H1 (cell line): ENCODE measurements at regions not wholly inside any gene's neighbourhood (a gene's known extent, or its start where the extent isn't known, plus 50 kb on each side); places are given as distances from the start of the nearest gene placed in this dataset.

Experiments used
- CTCF ChIA-PET: fragments of 300-600 bp; sonication (Branson Sonifier 250); formaldehyde crosslinking; loops from one replicate; lab custom pipeline; 2021; ENCODE audit not compliant: partially characterized antibody; lab: Charles Lee
- POLR2A ChIA-PET: fragments of 300-600 bp; sonication (Branson Sonifier 250); formaldehyde crosslinking; loops from one replicate; lab custom pipeline; 2021; ENCODE audit warnings: inconsistent platforms; ENCODE audit not compliant: partially characterized antibody; lab: Charles Lee
- DNase-seq, 2 experiments: peaks; one replicate each; pipeline versions ENCODE4 v3.0.0 to v3.0.0-alpha.2; 2010 to 2022; ENCODE audit warnings: low spot score in 2 of 2, low read depth in 1 of 2, mixed read lengths in 1 of 2
- FAIRE-seq: peaks from 2 replicates; lab custom pipeline; 2011; peaks lifted over from hg19 to GRCh38; lab: Jason Lieb, UNC
- H2AFZ ChIP-seq: 2 replicates; pipeline ENCODE4 v1.8.1; 2012; ENCODE audit warnings: low read length, inconsistent platforms
- H2AK5ac ChIP-seq: 2 replicates; pipeline ENCODE4 v1.6.1; 2013; ENCODE audit warnings: low read depth, low read length
- H2BK120ac ChIP-seq: replicated peaks from 2 replicates; pipeline ENCODE3; 2013; ENCODE audit warnings: low read depth, low read length, inconsistent platforms
- H2BK12ac ChIP-seq: 2 replicates; pipeline ENCODE4 v1.6.1; 2013; ENCODE audit warnings: low read depth, low read length
- H2BK15ac ChIP-seq: 2 replicates; pipeline ENCODE4 v1.6.1; 2013; ENCODE audit warnings: low read length
- H2BK20ac ChIP-seq: 2 replicates; pipeline ENCODE4 v1.6.1; 2013; ENCODE audit warnings: low read length
- H2BK5ac ChIP-seq: 2 replicates; pipeline ENCODE4 v1.6.1; 2013; ENCODE audit warnings: low read depth, low read length
- H3K14ac ChIP-seq: 2 replicates; pipeline ENCODE4 v1.6.1; 2013; ENCODE audit warnings: inconsistent platforms; ENCODE audit not compliant: insufficient read length
- H3K18ac ChIP-seq: 2 replicates; pipeline ENCODE4 v1.6.1; 2013; ENCODE audit warnings: low read length; ENCODE audit errors: extremely low read depth
- H3K23ac ChIP-seq: 2 replicates; pipeline ENCODE4 v1.6.1; 2013; ENCODE audit warnings: inconsistent platforms; ENCODE audit not compliant: insufficient read length
- H3K23me2 ChIP-seq: 2 replicates; pipeline ENCODE4 v1.6.1; 2013; ENCODE audit warnings: low read depth, low read length
- H3K27ac ChIP-seq: 2 replicates; pipeline ENCODE4 v1.6.1; 2011; ENCODE audit warnings: low read depth, low read length, inconsistent platforms
- H3K27me3 ChIP-seq, 4 experiments: replicated peaks in 1 of 4; 1 replicate in 1 of 4; 2 replicates in 3 of 4; pipeline versions ENCODE4 v1.6.1 to v1.8.1; 2011 to 2013; ENCODE audit warnings: low read length in 3 of 4, mild to moderate bottlenecking in 3 of 4, inconsistent platforms in 2 of 4, mixed read lengths in 2 of 4, moderate library complexity in 1 of 4; ENCODE audit not compliant: control insufficient read depth in 3 of 4, insufficient read depth in 3 of 4; ENCODE audit errors: extremely low read depth in 1 of 4
- H3K36me3 ChIP-seq, 4 experiments: 2 replicates each; pipeline versions ENCODE4 v1.6.1 to v1.8.1; 2011 to 2013; ENCODE audit warnings: mild to moderate bottlenecking in 4 of 4, low read length in 3 of 4, moderate library complexity in 2 of 4, control low read depth in 1 of 4, inconsistent platforms in 1 of 4; ENCODE audit not compliant: insufficient read depth in 4 of 4, control insufficient read depth in 2 of 4
- H3K4ac ChIP-seq: replicated peaks from 2 replicates; pipeline ENCODE3; 2013; ENCODE audit warnings: low read length, low read depth, mixed read lengths, inconsistent platforms; ENCODE audit not compliant: insufficient read length
- H3K4me1 ChIP-seq, 4 experiments: replicated peaks in 1 of 4; 1 replicate in 1 of 4; 2 replicates in 3 of 4; pipeline versions ENCODE4 v1.6.1 to v1.8.1; 2011 to 2013; ENCODE audit warnings: low read length in 3 of 4, inconsistent platforms in 2 of 4, mixed read lengths in 1 of 4; ENCODE audit not compliant: insufficient read depth in 4 of 4, control insufficient read depth in 3 of 4
- H3K4me2 ChIP-seq, 2 experiments: 2 replicates each; pipeline versions ENCODE4 v1.6.1 to v1.8.1; 2011 to 2013; ENCODE audit warnings: low read depth in 2 of 2, low read length in 2 of 2, control low read depth in 1 of 2, inconsistent platforms in 1 of 2, mild to moderate bottlenecking in 1 of 2; ENCODE audit not compliant: insufficient read depth in 1 of 2
- H3K4me3 ChIP-seq, 4 experiments: fragments of 200-600, 300-600 bp in 1 of 4; sonication (generic), shearing (Covaris generic), sonication (Bioruptor Twin) in 1 of 4; 2 replicates each; pipeline versions ENCODE4 v1.5.1 to v1.8.1; 2011 to 2016; ENCODE audit warnings: low read length in 4 of 4, low read depth in 3 of 4, control low read depth in 2 of 4, inconsistent platforms in 2 of 4, mild to moderate bottlenecking in 2 of 4, mixed read lengths in 1 of 4, moderate library complexity in 1 of 4; ENCODE audit not compliant: insufficient read depth in 2 of 4; ENCODE audit errors: extremely low read depth in 1 of 4
- H3K56ac ChIP-seq: replicated peaks from 2 replicates; pipeline ENCODE3; 2013; ENCODE audit warnings: low read depth, mild to moderate bottlenecking, mixed read lengths, low read length, inconsistent platforms; ENCODE audit not compliant: insufficient read length
- H3K79me1 ChIP-seq: 2 replicates; pipeline ENCODE4 v1.6.1; 2013; ENCODE audit warnings: low read depth, low read length, control low read depth
- H3K79me2 ChIP-seq, 2 experiments: 2 replicates each; pipeline versions ENCODE4 v1.6.1 to v1.8.1; 2012 to 2013; ENCODE audit warnings: low read length in 2 of 2, mild to moderate bottlenecking in 2 of 2, inconsistent platforms in 1 of 2; ENCODE audit not compliant: insufficient read depth in 2 of 2, control insufficient read depth in 1 of 2
- H3K9ac ChIP-seq, 4 experiments: replicated peaks in 1 of 4; 1 replicate in 1 of 4; 2 replicates in 3 of 4; pipeline versions ENCODE4 v1.6.1 to v1.8.1; 2011 to 2013; ENCODE audit warnings: low read depth in 3 of 4, low read length in 3 of 4, control low read depth in 2 of 4, mild to moderate bottlenecking in 2 of 4, moderate library complexity in 2 of 4, inconsistent platforms in 1 of 4; ENCODE audit errors: extremely low read depth in 1 of 4
- H3K9me3 ChIP-seq, 2 experiments: 2 replicates each; pipeline versions ENCODE4 v1.6.1 to v1.8.1; 2012 to 2013; ENCODE audit warnings: mild to moderate bottlenecking in 2 of 2, moderate library complexity in 2 of 2, control low read depth in 1 of 2, inconsistent platforms in 1 of 2, low read depth in 1 of 2, low read length in 1 of 2, mixed read lengths in 1 of 2; ENCODE audit not compliant: insufficient read depth in 2 of 2
- H4K20me1 ChIP-seq, 2 experiments: replicated peaks in 1 of 2; 2 replicates each; pipeline versions ENCODE3 to v1.8.1; 2011 to 2013; ENCODE audit warnings: inconsistent platforms in 2 of 2, low read length in 2 of 2, mild to moderate bottlenecking in 1 of 2; ENCODE audit not compliant: insufficient read depth in 2 of 2, control insufficient read depth in 1 of 2
- H4K5ac ChIP-seq: 2 replicates; pipeline ENCODE4 v1.6.1; 2013; ENCODE audit warnings: low read length, low read depth, mixed read lengths, inconsistent platforms; ENCODE audit not compliant: insufficient read length
- H4K8ac ChIP-seq: 2 replicates; pipeline ENCODE4 v1.8.0; 2013; ENCODE audit warnings: mild to moderate bottlenecking, moderate library complexity, low read length, inconsistent platforms; ENCODE audit not compliant: insufficient read depth; ENCODE audit errors: extremely low read depth
- H4K91ac ChIP-seq: replicated peaks from 2 replicates; pipeline ENCODE3; 2013; ENCODE audit warnings: low read length, mixed read lengths, inconsistent platforms; ENCODE audit not compliant: insufficient read length
- HDAC6 ChIP-seq: IDR thresholded peaks from one replicate; pipeline ENCODE4 v1.7.1; 2012; ENCODE audit warnings: low read depth, mild to moderate bottlenecking, inconsistent platforms, low read length, moderate library complexity
- NANOG ChIP-seq: IDR thresholded peaks from 2 replicates; pipeline ENCODE4 v1.6.1; 2011; ENCODE audit warnings: low read length, low read depth, mild to moderate bottlenecking, inconsistent platforms; ENCODE audit not compliant: insufficient read depth, poor library complexity, severe bottlenecking
- POU5F1 ChIP-seq: IDR thresholded peaks from 2 replicates; pipeline ENCODE4 v1.6.1; 2011; ENCODE audit warnings: low read depth, mild to moderate bottlenecking, low read length, moderate library complexity

- no peak overlapping the region for H2BK15ac ChIP-seq
- H2BK120ac ChIP-seq = no peak overlapping the region
- no peak overlapping the region for H2BK5ac ChIP-seq
- H2AFZ ChIP-seq = no peak overlapping the region
- H3K4me1 ChIP-seq = no peaks in the 10 kb centered on the region; a peak in 2 of 7 replicates
- no peak overlapping the region for H3K4me2 ChIP-seq
- H3K9me3 ChIP-seq = peaks cover 4 to 13% of the 10 kb centered on the region in 2 experiments; a peak in 2 of 4 replicates
- no peak overlapping the region for H3K23ac ChIP-seq
- no peaks in the 10 kb centered on the region for H3K79me2 ChIP-seq
- H4K20me1 ChIP-seq = no peaks in the 10 kb centered on the region
- no peak overlapping the region for H2AK5ac ChIP-seq
- no peak overlapping the region for H3K18ac ChIP-seq
- no peak overlapping the region for H3K4me3 ChIP-seq
- H3K27ac ChIP-seq = no peak overlapping the region
- H2BK20ac ChIP-seq = no peak overlapping the region
- POLR2A ChIA-PET = no interaction called here
- no peak for DNase-seq
- H3K27me3 ChIP-seq = no peaks in the 10 kb centered on the region
- no peak overlapping the region for H3K9ac ChIP-seq
- no peak overlapping the region for H4K5ac ChIP-seq
- no peak overlapping the region for H3K4ac ChIP-seq
- H2BK12ac ChIP-seq = no peak overlapping the region
- CTCF ChIA-PET = interaction anchor here (0.6 to 1.6 kb wide), 6 partner anchors 11 to 252 kb away, joined by 3 to 6 read pairs (median 4); no protein-coding TSS in a partner anchor
- peak; percentile 87 for FAIRE-seq
- no peak overlapping the region for H4K8ac ChIP-seq
- no peak overlapping the region for H3K56ac ChIP-seq
- no peaks in the 10 kb centered on the region for H3K36me3 ChIP-seq
- no peak overlapping the region for H4K91ac ChIP-seq
- H3K79me1 ChIP-seq = no peaks in the 10 kb centered on the region
- no peak overlapping the region for H3K14ac ChIP-seq
- no peak for TF ChIP-seq HDAC6
- peak; percentile 87 for TF ChIP-seq POU5F1
- no peak for TF ChIP-seq NANOG
- TF ChIP-seq, all 59 proteins: peak for 1
- no peaks in the 10 kb centered on the region for H3K23me2 ChIP-seq
Observed at GRCh38 chr3:176193032-176193730, 1004.1 kb downstream of the TBL1XR1 start.
